OCI-LY1 (cell line): ENCODE measurements at regions not wholly inside any gene's neighbourhood (a gene's known extent, or its start where the extent isn't known, plus 50 kb on each side); places are given as distances from the start of the nearest gene placed in this dataset.

Experiments
- H2AFZ ChIP-seq: fragments of 200-600 bp; sonication (generic), shearing (Covaris generic); 2 replicates; pipeline ENCODE4 v1.6.0; 2014; ENCODE audit warnings: antibody characterized with exemption, mild to moderate bottlenecking, low read length
- H3F3A ChIP-seq: fragments of 200-600 bp; sonication (generic), shearing (Covaris generic); 2 replicates; pipeline ENCODE4 v1.6.0; 2014; ENCODE audit warnings: mild to moderate bottlenecking, antibody characterized with exemption, low read length, moderate library complexity; ENCODE audit not compliant: insufficient read depth
- H3K27ac ChIP-seq: fragments of 200-600 bp; sonication (generic); 2 replicates; pipeline ENCODE4 v1.5.1; 2014; ENCODE audit warnings: low read length, mixed run types, mild to moderate bottlenecking, low read depth; ENCODE audit not compliant: poor library complexity, severe bottlenecking
- H3K27me3 ChIP-seq: fragments of 200-600 bp; sonication (generic); 2 replicates; pipeline ENCODE4 v1.6.0; 2014; ENCODE audit warnings: antibody characterized with exemption, mild to moderate bottlenecking, low read length, moderate library complexity; ENCODE audit not compliant: insufficient read depth
- H3K36me3 ChIP-seq: fragments of 200-600 bp; sonication (generic); 2 replicates; pipeline ENCODE4 v1.6.1; 2014; ENCODE audit warnings: mild to moderate bottlenecking, antibody characterized with exemption, low read length, moderate library complexity, mixed read lengths; ENCODE audit not compliant: insufficient read depth
- H3K4me1 ChIP-seq: fragments of 200-600 bp; sonication (generic); 2 replicates; pipeline ENCODE4 v1.5.1; 2014; ENCODE audit warnings: mild to moderate bottlenecking, low read length, moderate library complexity; ENCODE audit not compliant: insufficient read depth, severe bottlenecking
- H3K4me2 ChIP-seq: fragments of 200-600 bp; sonication (generic), shearing (Covaris generic); 2 replicates; pipeline ENCODE4 v1.6.1; 2014; ENCODE audit warnings: low read length
- H3K4me3 ChIP-seq: fragments of 200-600 bp; sonication (generic); 2 replicates; pipeline ENCODE4 v1.5.1; 2014; ENCODE audit warnings: low read length, low read depth, mild to moderate bottlenecking, mixed read lengths; ENCODE audit not compliant: poor library complexity, severe bottlenecking
- H3K79me2 ChIP-seq: fragments of 200-600 bp; shearing (Covaris generic); 2 replicates; pipeline ENCODE4 v1.6.1; 2016; ENCODE audit warnings: mixed run types, low read length, mixed read lengths; ENCODE audit not compliant: insufficient read depth
- H3K9ac ChIP-seq: fragments of 200-600 bp; sonication (generic), shearing (Covaris generic); 2 replicates; pipeline ENCODE4 v1.6.1; 2014; ENCODE audit warnings: mild to moderate bottlenecking, low read length, mixed read lengths
- H3K9me2 ChIP-seq: fragments of 200-600 bp; sonication (generic), shearing (Covaris generic); 2 replicates; pipeline ENCODE4 v1.6.1; 2014; ENCODE audit warnings: low read depth, mild to moderate bottlenecking, low read length, mixed read lengths
- H3K9me3 ChIP-seq: fragments of 200-600 bp; shearing (Covaris generic); 2 replicates; pipeline ENCODE4 v1.6.1; 2014; ENCODE audit warnings: low read length, mixed read lengths
- H4K20me1 ChIP-seq: fragments of 200-600 bp; sonication (generic), shearing (Covaris generic); 2 replicates; pipeline ENCODE4 v1.6.0; 2016; ENCODE audit warnings: mild to moderate bottlenecking, low read length; ENCODE audit not compliant: insufficient read depth
- CTCF ChIP-seq: fragments of 200-600 bp; sonication (generic), shearing (Covaris generic); IDR thresholded peaks from 2 replicates; pipeline ENCODE4 v1.5.1; 2017; ENCODE audit warnings: mild to moderate bottlenecking, antibody characterized with exemption, low read length, moderate library complexity, mixed read lengths
- EZH2 ChIP-seq: fragments of 200-600 bp; sonication (generic), shearing (Covaris generic); IDR thresholded peaks from 2 replicates; pipeline ENCODE4 v1.8.0; 2017; ENCODE audit warnings: borderline replicate concordance, mixed run types, mild to moderate bottlenecking, antibody characterized with exemption, low read length, moderate library complexity, mixed read lengths

GRCh38 chr12:89262855-89263552, 89.3 kb downstream of the DUSP6 start:
- Histone ChIP-seq H3K9me2 (no peaks in the 10 kb centered on the region), H3F3A (no peaks in the 10 kb centered on the region), H3K79me2 (no peaks in the 10 kb centered on the region), H3K27ac (no peak overlapping the region), H3K27me3 (no peaks in the 10 kb centered on the region), H3K9me3 (no peaks in the 10 kb centered on the region), H3K9ac (no peak overlapping the region), H3K4me1 (no peaks in the 10 kb centered on the region), H3K4me2 (no peak overlapping the region), H2AFZ (no peak overlapping the region), H3K4me3 (no peak overlapping the region), H3K36me3 (no peaks in the 10 kb centered on the region), H4K20me1 (no peaks in the 10 kb centered on the region)
- TF ChIP-seq EZH2 (no peak), CTCF (no peak)

- Histone ChIP-seq H3F3A (no peaks in the 10 kb centered on the region), H3K79me2 (no peaks in the 10 kb centered on the region), H3K4me2 (no peak overlapping the region), H3K27ac (no peak overlapping the region), H3K36me3 (no peaks in the 10 kb centered on the region), H3K27me3 (no peaks in the 10 kb centered on the region), H3K4me1 (no peaks in the 10 kb centered on the region), H4K20me1 (no peaks in the 10 kb centered on the region), H3K9me3 (no peaks in the 10 kb centered on the region), H3K4me3 (no peak overlapping the region), H3K9ac (no peak overlapping the region), H2AFZ (no peak overlapping the region), H3K9me2 (no peaks in the 10 kb centered on the region)
- TF ChIP-seq CTCF (no peak), EZH2 (no peak)
These were observed 90.3 kb downstream of the DUSP6 start for GRCh38 chr12:89261982-89262381.

- Histone ChIP-seq H3K27me3 (no peaks in the 10 kb centered on the region), H3K4me3 (no peak overlapping the region), H3K9me2 (no peaks in the 10 kb centered on the region), H2AFZ (no peak overlapping the region), H3K79me2 (no peaks in the 10 kb centered on the region), H3F3A (no peaks in the 10 kb centered on the region), H3K27ac (no peak overlapping the region), H3K9ac (no peak overlapping the region), H3K4me1 (no peaks in the 10 kb centered on the region), H3K9me3 (no peaks in the 10 kb centered on the region), H3K4me2 (no peak overlapping the region), H4K20me1 (no peaks in the 10 kb centered on the region), H3K36me3 (no peaks in the 10 kb centered on the region)
- TF ChIP-seq CTCF, result no peak
- TF ChIP-seq EZH2, result no peak
These were observed 91.3 kb downstream of the DUSP6 start for GRCh38 chr12:89260841-89261637.
